B cell (primary cell): ENCODE measurements at regions not wholly inside any gene's neighbourhood (a gene's known extent, or its start where the extent isn't known, plus 50 kb on each side); places are given as distances from the start of the nearest gene placed in this dataset.
"Not testable (repeated sequence)": the region's sequence is repeated elsewhere in the genome, so short reads cannot be mapped to it uniquely, and the experiment has no call there.

ENCODE experiments used
- ATAC-seq: fragments of 200-7000 bp; cut with Tn5 transposase; one replicate; pipeline ENCODE4 v1.10.0; 2021; ENCODE audit warnings: low read depth, mild to moderate bottlenecking, moderate number of reproducible peaks, moderate library complexity
- CTCF ChIA-PET: fragments of 350-600 bp; sonication (Branson Sonifier 250); formaldehyde crosslinking; loops from one replicate; lab custom pipeline; 2021; ENCODE audit warnings: antibody characterized with exemption, inconsistent platforms; lab: Charles Lee
- POLR2A ChIA-PET: fragments of 350-600 bp; sonication (Branson Sonifier 250); formaldehyde crosslinking; loops from one replicate; lab custom pipeline; 2021; ENCODE audit warnings: antibody characterized with exemption; lab: Charles Lee
- DNase-seq: peaks from one replicate; pipeline ENCODE4 v3.0.0; 2013
- H2AFZ ChIP-seq: 2 replicates; pipeline ENCODE4 v1.6.1; 2012; ENCODE audit warnings: mild to moderate bottlenecking, low read depth, low read length; ENCODE audit not compliant: insufficient read depth, poor library complexity, severe bottlenecking
- H3K27ac ChIP-seq, 2 donors: 1 replicate in 1 of 2; 2 replicates in 1 of 2; pipeline ENCODE4 v1.5.1; 2012 to 2013; ENCODE audit warnings: low read length in 2 of 2, mild to moderate bottlenecking in 2 of 2, moderate library complexity in 1 of 2
- H3K27me3 ChIP-seq, 4 experiments: fragments of 200-600 bp in 1 of 4; sonication (generic) in 1 of 4; replicated peaks in 1 of 4; 1 replicate in 2 of 4; 2 replicates in 2 of 4; pipeline versions ENCODE4 v1.6.1 to v1.7.0; 2013 to 2016; ENCODE audit warnings: low read length in 3 of 4, mild to moderate bottlenecking in 2 of 4, mixed read lengths in 1 of 4, moderate library complexity in 1 of 4; ENCODE audit not compliant: insufficient read depth in 4 of 4, control insufficient read depth in 3 of 4; ENCODE audit errors: control extremely low read depth in 1 of 4
- H3K36me3 ChIP-seq, 2 experiments: replicated peaks in 1 of 2; 1 replicate in 1 of 2; 2 replicates in 1 of 2; pipeline versions ENCODE4 v1.6.1 to v1.7.1; 2013; ENCODE audit warnings: low read length in 1 of 2; ENCODE audit not compliant: insufficient read depth in 2 of 2, control insufficient read depth in 1 of 2; ENCODE audit errors: control extremely low read depth in 1 of 2, extremely low read depth in 1 of 2
- H3K4me1 ChIP-seq, 2 donors: fragments of 200-600 bp in 1 of 2; sonication (generic) in 1 of 2; 1 replicate in 1 of 2; 2 replicates in 1 of 2; pipeline versions ENCODE4 v1.5.1 to v1.6.1; 2013 to 2017; ENCODE audit warnings: low read length in 2 of 2; ENCODE audit not compliant: control insufficient read depth in 2 of 2, insufficient read depth in 2 of 2
- H3K4me2 ChIP-seq: replicated peaks from 2 replicates; pipeline ENCODE3; 2012; ENCODE audit warnings: mild to moderate bottlenecking, low read depth, low read length; ENCODE audit not compliant: poor library complexity, severe bottlenecking
- H3K4me3 ChIP-seq, 5 experiments: fragments of 200-600 bp in 1 of 5; sonication (generic) in 1 of 5; 1 replicate in 3 of 5; 2 replicates in 2 of 5; pipeline versions ENCODE4 v1.5.1 to v1.7.0; 2011 to 2016; ENCODE audit warnings: low read length in 4 of 5, mild to moderate bottlenecking in 4 of 5, low read depth in 2 of 5, control low read depth in 1 of 5, moderate library complexity in 1 of 5; ENCODE audit not compliant: insufficient read depth in 1 of 5; ENCODE audit errors: control extremely low read depth in 1 of 5, extremely low read depth in 1 of 5
- H3K79me2 ChIP-seq: fragments of 200-600 bp; sonication (generic); one replicate; pipeline ENCODE4 v1.6.0; 2016; ENCODE audit warnings: low read length; ENCODE audit not compliant: control insufficient read depth, insufficient read depth
- H3K9ac ChIP-seq: fragments of 200-600 bp; sonication (generic); 2 replicates; pipeline ENCODE4 v1.6.1; 2017; ENCODE audit warnings: mild to moderate bottlenecking, low read length, moderate library complexity
- H3K9me3 ChIP-seq, 3 donors: one replicate each; pipeline versions ENCODE4 v1.6.1 to v1.7.1; 2013; ENCODE audit warnings: low read length in 2 of 3; ENCODE audit not compliant: control insufficient read depth in 2 of 3, insufficient read depth in 1 of 3; ENCODE audit errors: control extremely low read depth in 1 of 3
- H4K20me1 ChIP-seq: 2 replicates; pipeline ENCODE4 v1.6.0; 2012; ENCODE audit warnings: mild to moderate bottlenecking, low read length; ENCODE audit not compliant: insufficient read depth, control insufficient read depth, poor library complexity, severe bottlenecking
- H3K27ac Mint-ChIP-seq: one replicate; pipeline ENCODE4 v1.8.0; 2021; ENCODE audit warnings: mixed read lengths
- H3K27me3 Mint-ChIP-seq: one replicate; pipeline ENCODE4 v1.8.0; 2021; ENCODE audit warnings: mixed read lengths
- H3K4me1 Mint-ChIP-seq: one replicate; pipeline ENCODE4 v1.8.0; 2021; ENCODE audit warnings: mixed read lengths
- H3K4me3 Mint-ChIP-seq: one replicate; pipeline ENCODE4 v1.8.0; 2021; ENCODE audit warnings: mixed read lengths
- H3K9me3 Mint-ChIP-seq: one replicate; pipeline ENCODE4 v1.8.0; 2022; ENCODE audit warnings: mixed read lengths; ENCODE audit not compliant: insufficient read depth
- EZH2 ChIP-seq: IDR thresholded peaks from 2 replicates; pipeline ENCODE4 v1.6.1; 2012; ENCODE audit warnings: borderline replicate concordance, low read depth, mild to moderate bottlenecking, moderate library complexity, low read length; ENCODE audit not compliant: insufficient read depth, poor library complexity, severe bottlenecking
- WGBS: methylation state at CpG from one replicate; pipeline ENCODE4 v1.1.5; 2013; ENCODE audit warnings: missing lambda C conversion rate; ENCODE audit not compliant: insufficient coverage; 5-methylcytosine and 5-hydroxymethylcytosine counted together
- intact Hi-C: fragments of 100-400 bp; cut with micrococcal nuclease; formaldehyde crosslinking; loops from one replicate; pipeline ENCODE4 v1.10.0; 2022
- TF ChIP-seq, protein P1 (sequence below): fragments of 200-600 bp; IDR thresholded peaks from one replicate; pipeline ENCODE4 v1.8.0; 2022; ENCODE audit warnings: antibody characterized with exemption, mild to moderate bottlenecking

GRCh38 chr5:89173528-89173927, 290.5 kb upstream of the MEF2C start:
- ChIA-PET CTCF (no interaction called here), POLR2A (no interaction called here)
- peaks cover 9 to 10% of the 10 kb centered on the region in 2 donors for H3K4me1 ChIP-seq
- no peak for ATAC-seq
- H3K27ac Mint-ChIP-seq: no peak overlapping the region
- H3K4me2 ChIP-seq: no peak overlapping the region
- no peaks in the 10 kb centered on the region for H3K36me3 ChIP-seq
- peaks cover 9% of the 10 kb centered on the region for H3K4me1 Mint-ChIP-seq
- no peaks in the 10 kb centered on the region for H3K9me3 ChIP-seq
- H3K4me3 ChIP-seq: no peak overlapping the region
- H3K27me3 Mint-ChIP-seq: no peaks in the 10 kb centered on the region
- H2AFZ ChIP-seq: no peak overlapping the region
- no peaks in the 10 kb centered on the region for H3K79me2 ChIP-seq
- intact Hi-C loops: loop anchor here (10.0 kb wide), 1 partner anchor 551 kb away; no protein-coding TSS in a partner anchor
- no peak for DNase-seq
- H3K9me3 Mint-ChIP-seq: no peaks in the 10 kb centered on the region
- H4K20me1 ChIP-seq: no peaks in the 10 kb centered on the region
- no peaks in the 10 kb centered on the region for H3K27me3 ChIP-seq
- no peak overlapping the region for H3K9ac ChIP-seq
- no peak for TF ChIP-seq EZH2
- TF ChIP-seq, protein P1, sequence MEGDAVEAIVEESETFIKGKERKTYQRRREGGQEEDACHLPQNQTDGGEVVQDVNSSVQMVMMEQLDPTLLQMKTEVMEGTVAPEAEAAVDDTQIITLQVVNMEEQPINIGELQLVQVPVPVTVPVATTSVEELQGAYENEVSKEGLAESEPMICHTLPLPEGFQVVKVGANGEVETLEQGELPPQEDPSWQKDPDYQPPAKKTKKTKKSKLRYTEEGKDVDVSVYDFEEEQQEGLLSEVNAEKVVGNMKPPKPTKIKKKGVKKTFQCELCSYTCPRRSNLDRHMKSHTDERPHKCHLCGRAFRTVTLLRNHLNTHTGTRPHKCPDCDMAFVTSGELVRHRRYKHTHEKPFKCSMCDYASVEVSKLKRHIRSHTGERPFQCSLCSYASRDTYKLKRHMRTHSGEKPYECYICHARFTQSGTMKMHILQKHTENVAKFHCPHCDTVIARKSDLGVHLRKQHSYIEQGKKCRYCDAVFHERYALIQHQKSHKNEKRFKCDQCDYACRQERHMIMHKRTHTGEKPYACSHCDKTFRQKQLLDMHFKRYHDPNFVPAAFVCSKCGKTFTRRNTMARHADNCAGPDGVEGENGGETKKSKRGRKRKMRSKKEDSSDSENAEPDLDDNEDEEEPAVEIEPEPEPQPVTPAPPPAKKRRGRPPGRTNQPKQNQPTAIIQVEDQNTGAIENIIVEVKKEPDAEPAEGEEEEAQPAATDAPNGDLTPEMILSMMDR: no peak
- H3K4me3 Mint-ChIP-seq: no peak overlapping the region
- WGBS: 100% methylated on average over 1 of the region's 1 CpG
- H3K27ac ChIP-seq: no peak overlapping the region

- Mint-ChIP-seq H3K27ac (peak overlapping the region; percentile 1), H3K9me3 (no peaks in the 10 kb centered on the region), H3K4me3 (peak overlapping the region; percentile 0), H3K4me1 (peaks cover 13% of the 10 kb centered on the region), H3K27me3 (no peaks in the 10 kb centered on the region)
- CTCF ChIA-PET: no interaction called here
- peak overlapping the region; percentile 20 for H3K4me2 ChIP-seq
- POLR2A ChIA-PET: no interaction called here
- no peaks in the 10 kb centered on the region for H3K36me3 ChIP-seq
- peaks cover 0 to 4% (median 0%) of the 10 kb centered on the region in 3 donors for H3K9me3 ChIP-seq
- no peaks in the 10 kb centered on the region for H4K20me1 ChIP-seq
- WGBS: 79% methylated on average over 2 of the region's 3 CpGs
- H3K27me3 ChIP-seq: no peaks in the 10 kb centered on the region
- H3K4me3 ChIP-seq: no peak overlapping the region
- peak overlapping the region; percentile 11 for H2AFZ ChIP-seq
- H3K9ac ChIP-seq: no peak overlapping the region
- DNase-seq (peak; percentile 34), ATAC-seq (peak; percentile 64)
- no peaks in the 10 kb centered on the region for H3K79me2 ChIP-seq
- TF ChIP-seq, protein P1: no peak
- TF ChIP-seq EZH2: no peak
- H3K4me1 ChIP-seq: peaks cover 12 to 14% of the 10 kb centered on the region in 2 donors
- intact Hi-C loops: no loop called here
- no peak overlapping the region for H3K27ac ChIP-seq
Observed at GRCh38 chr5:89168766-89169165, 285.8 kb upstream of the MEF2C start.

DNA sequence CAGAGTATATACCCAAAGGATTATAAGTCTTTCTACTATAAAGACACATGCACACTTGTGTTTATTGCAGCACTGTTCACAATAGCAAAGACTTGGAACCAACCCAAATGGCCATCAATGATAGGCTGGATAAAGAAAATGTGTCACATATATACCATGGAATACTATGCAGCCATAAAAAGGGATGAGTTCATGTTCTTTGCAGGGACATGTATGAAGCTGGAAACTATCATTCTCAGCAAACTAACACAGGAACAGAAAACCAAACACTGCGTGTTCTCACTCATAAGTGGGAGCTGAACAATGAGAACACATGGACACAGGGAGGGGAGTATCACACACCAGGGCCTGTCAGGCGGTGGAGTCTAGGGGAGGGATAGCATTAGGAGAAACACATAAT, 281.7 kb upstream of the MEF2C start:
- H3K4me3 ChIP-seq, CTCF ChIA-PET, POLR2A ChIA-PET, H2AFZ ChIP-seq, H3K79me2 ChIP-seq, H4K20me1 ChIP-seq, H3K36me3 ChIP-seq, H3K27ac Mint-ChIP-seq, DNase-seq, intact Hi-C loops, H3K9ac ChIP-seq, ATAC-seq, H3K4me3 Mint-ChIP-seq, H3K9me3 Mint-ChIP-seq, H3K4me2 ChIP-seq, H3K9me3 ChIP-seq, H3K27ac ChIP-seq, H3K27me3 ChIP-seq, H3K27me3 Mint-ChIP-seq: not testable (repeated sequence)
- H3K4me1 ChIP-seq: peaks cover 12 to 14% of the 10 kb centered on the region in 2 donors
- WGBS: no CpG with 5 or more reads among the region's 2 CpGs
- peaks cover 13% of the 10 kb centered on the region for H3K4me1 Mint-ChIP-seq
